ENCODE measurements at regions not wholly inside any gene's neighbourhood (a gene's known extent, or its start where the extent isn't known, plus 50 kb on each side); places are given as distances from the start of the nearest gene placed in this dataset.

- TF ChIP-seq CTCF (conservative IDR thresholded peaks at IDR 0.05; ENCODE audit: low read depth, low read length), result no peak
- no peak for TF ChIP-seq BHLHE40 (IDR thresholded peaks at IDR 0.05; ENCODE audit: low read depth, low read length)
- no peak for TF ChIP-seq RCOR1 (IDR thresholded peaks at IDR 0.05; ENCODE audit: insufficient replicate concordance, low read length)
Observed at GRCh38 chr14:55963295-55963694, 154.9 kb upstream of the PELI2 start.
